GM06990 (cell line): ENCODE measurements at regions not wholly inside any gene's neighbourhood (a gene's known extent, or its start where the extent isn't known, plus 50 kb on each side); places are given as distances from the start of the nearest gene placed in this dataset.
"Not testable (repeated sequence)": the region's sequence is repeated elsewhere in the genome, so short reads cannot be mapped to it uniquely, and the experiment has no call there.

Experiments
- DNase-seq: peaks from one replicate; pipeline ENCODE4 v3.0.0-alpha.2; 2011; ENCODE audit not compliant: insufficient read length; ENCODE audit errors: extremely low read depth
- H3K27me3 ChIP-seq: replicated peaks from 2 replicates; pipeline ENCODE4 v1.6.0; 2011; ENCODE audit warnings: low read length; ENCODE audit not compliant: control insufficient read depth, insufficient read depth
- H3K36me3 ChIP-seq: 2 replicates; pipeline ENCODE4 v1.5.1; 2011; ENCODE audit warnings: low read length; ENCODE audit not compliant: control insufficient read depth, insufficient read depth
- H3K4me3 ChIP-seq: replicated peaks from 2 replicates; pipeline ENCODE4 v1.5.1; 2011; ENCODE audit warnings: low read depth, mild to moderate bottlenecking, control low read depth, low read length
- TF ChIP-seq, protein P1 (sequence below): IDR thresholded peaks from 2 replicates; pipeline ENCODE4 v1.5.1; 2011; ENCODE audit warnings: low read length, control low read depth, mild to moderate bottlenecking, inconsistent platforms; ENCODE audit not compliant: insufficient read depth, poor library complexity, severe bottlenecking

DNA sequence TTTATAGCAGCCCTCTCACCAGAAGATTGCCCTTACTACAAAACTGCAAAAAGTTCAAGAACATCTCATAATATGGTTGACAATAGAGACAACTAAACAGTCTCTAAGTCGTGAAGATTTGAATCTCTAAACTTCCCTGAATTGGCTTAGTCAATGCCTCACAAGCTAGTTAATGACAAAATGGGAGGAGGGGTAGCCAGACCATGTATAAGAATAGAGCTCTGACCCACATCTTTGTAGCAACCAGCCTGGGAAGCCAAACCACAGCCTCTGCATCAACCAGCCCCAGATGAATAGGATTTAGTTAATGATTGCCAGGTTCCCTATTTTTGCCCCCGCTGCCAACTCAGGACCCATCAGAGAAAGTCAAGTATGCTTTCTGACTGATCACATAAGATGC is 1265.9 kb upstream of the PCDH10 start:
- H3K4me3 ChIP-seq, DNase-seq, H3K27me3 ChIP-seq, H3K36me3 ChIP-seq: not testable (repeated sequence)

DNA sequence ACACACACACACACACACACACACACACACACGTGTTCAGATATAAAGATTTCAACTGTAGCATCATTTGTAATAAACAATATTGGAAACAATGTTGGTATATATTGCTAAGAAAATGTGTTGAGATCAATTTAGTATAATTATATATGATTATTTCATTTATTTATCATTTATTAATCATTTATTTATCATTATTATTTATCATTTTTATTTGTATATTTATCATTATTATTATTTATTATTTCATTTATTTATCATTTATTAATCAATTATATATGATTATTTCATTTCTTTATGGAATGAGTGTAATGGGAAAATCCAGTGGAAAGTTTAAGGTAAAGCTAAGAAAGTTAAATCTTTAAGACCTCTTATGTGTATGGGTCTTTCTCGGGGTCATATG is 1223.4 kb upstream of the PCDH10 start:
- H3K27me3 ChIP-seq, H3K4me3 ChIP-seq, H3K36me3 ChIP-seq, DNase-seq: not testable (repeated sequence)

DNA sequence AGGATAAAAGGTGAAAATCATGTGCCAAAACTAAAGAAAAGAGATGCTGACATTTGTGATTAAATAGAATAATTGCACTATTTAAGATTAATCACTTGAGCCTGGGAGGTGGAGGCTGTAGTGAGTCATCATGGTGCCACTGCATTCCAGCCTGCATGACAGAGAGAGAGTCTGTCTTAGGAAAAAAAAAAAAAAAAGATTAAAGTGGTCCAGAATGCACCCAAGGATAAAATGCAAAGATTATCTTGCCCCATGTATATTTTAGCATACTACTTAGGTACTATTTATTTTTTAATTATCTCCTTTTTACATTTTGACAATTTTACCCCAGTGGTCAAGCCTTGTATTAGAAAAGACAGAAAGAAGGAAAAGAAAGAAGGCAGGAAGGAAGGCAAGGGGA is 1181.4 kb upstream of the PCDH10 start:
- not testable (repeated sequence) for H3K4me3 ChIP-seq, DNase-seq, H3K36me3 ChIP-seq, H3K27me3 ChIP-seq

DNA sequence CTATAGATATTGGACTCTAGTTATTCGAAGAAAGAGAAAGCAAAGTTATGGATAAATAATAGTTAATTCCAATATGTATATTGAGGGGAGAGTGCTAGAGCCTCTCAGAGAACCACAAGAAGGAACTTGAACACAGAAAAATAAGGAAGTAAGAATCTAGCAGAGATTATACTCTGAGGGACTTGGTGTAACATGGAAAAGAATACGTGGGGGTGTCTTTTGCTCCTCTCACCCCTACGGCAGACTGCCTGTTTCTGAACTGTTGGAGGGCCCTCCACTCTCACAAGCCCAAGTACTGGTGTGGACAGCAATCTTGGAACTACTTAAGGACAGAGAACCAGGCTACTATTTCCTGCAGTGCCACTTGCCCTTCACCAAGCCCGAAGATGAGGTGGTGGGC is 1174.4 kb upstream of the PCDH10 start:
- TF ChIP-seq, protein P1, sequence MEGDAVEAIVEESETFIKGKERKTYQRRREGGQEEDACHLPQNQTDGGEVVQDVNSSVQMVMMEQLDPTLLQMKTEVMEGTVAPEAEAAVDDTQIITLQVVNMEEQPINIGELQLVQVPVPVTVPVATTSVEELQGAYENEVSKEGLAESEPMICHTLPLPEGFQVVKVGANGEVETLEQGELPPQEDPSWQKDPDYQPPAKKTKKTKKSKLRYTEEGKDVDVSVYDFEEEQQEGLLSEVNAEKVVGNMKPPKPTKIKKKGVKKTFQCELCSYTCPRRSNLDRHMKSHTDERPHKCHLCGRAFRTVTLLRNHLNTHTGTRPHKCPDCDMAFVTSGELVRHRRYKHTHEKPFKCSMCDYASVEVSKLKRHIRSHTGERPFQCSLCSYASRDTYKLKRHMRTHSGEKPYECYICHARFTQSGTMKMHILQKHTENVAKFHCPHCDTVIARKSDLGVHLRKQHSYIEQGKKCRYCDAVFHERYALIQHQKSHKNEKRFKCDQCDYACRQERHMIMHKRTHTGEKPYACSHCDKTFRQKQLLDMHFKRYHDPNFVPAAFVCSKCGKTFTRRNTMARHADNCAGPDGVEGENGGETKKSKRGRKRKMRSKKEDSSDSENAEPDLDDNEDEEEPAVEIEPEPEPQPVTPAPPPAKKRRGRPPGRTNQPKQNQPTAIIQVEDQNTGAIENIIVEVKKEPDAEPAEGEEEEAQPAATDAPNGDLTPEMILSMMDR, result no peak
- no peaks in the 10 kb centered on the region for H3K27me3 ChIP-seq
- DNase-seq, result no peak
- H3K36me3 ChIP-seq, result no peaks in the 10 kb centered on the region
- H3K4me3 ChIP-seq, result no peak overlapping the region

DNA sequence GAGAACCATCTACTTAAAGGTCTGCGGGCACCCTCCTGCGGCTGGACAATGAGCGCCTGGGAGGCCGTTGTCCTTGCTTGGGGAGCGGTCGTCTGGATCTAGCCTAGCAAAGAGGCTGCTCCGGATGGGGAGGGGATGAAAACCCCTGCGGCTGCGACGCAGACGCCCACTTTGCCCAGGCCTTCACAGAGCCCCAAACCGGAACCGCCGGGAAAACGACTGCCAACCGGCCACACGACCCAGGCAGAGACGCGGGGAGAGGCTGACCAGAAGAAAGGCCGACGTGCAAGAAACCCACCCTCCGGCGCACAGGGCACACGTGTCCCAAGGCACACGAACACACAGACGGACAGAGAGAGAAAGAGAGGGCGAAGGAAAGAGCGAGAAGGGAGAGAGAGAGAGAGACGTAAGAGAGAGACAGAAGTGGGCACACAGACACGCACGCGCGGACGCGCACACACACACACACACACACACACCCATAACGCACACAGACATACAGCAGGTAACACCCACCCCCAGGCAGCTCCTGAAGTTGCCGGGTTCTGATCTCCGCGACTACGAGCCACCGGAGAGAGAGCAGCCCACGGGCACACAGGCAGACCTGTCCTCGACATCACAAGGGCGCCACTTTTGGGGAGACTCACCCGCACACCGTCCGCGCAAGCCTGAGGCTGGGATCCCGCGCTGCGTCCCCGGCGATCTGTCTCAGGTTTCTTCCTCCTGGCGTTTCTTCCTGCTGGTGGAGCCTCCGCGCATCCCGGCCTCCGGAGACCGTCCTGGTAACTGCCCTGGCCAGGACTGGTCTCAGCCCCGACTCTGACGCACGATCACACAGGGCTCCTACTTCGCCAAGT is 1173.6 kb upstream of the PCDH10 start:
- not testable (repeated sequence) for DNase-seq, H3K36me3 ChIP-seq, H3K27me3 ChIP-seq, H3K4me3 ChIP-seq

DNA sequence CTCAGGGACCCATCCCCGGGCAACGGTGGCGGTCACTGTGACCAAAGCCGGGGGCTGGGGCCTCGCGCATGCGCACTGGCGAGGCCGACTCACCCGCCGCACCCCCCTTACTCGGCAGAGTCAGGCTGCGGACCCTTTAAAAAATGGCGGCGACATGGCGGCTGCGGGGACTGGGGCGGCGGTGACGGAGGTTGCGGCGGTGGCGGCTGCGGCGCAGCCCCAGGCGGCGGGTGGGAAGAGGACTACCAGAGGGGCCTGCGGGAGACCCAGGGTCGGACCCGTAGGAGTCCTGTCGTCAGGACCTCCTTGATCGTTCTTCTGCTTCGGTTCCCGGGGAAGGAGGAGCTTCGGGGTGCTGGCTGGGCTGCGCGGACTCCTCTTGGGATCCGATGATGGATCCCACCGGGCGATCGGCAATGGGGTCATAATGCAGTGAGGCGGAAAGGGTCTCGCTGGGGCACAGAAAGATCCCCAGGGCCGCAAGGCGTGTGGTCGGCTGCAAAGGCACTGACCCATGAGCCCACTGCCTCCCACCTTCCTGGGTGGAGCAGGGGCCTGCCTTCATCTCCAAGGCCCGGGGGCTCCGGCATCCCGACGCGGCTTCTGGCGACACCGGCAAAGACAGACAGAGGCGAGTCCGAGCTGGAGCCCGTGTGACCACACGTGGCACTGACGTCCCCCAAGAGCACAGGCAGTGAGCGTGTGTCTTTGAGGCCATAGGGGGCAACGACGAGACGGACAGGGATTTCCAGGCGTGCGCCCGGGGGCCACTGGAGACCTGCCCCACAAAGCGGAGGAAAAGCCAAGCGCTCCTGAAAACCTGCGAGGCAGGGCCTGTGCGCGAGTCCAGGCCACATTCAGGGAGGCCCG is 1172.7 kb upstream of the PCDH10 start:
- not testable (repeated sequence) for H3K27me3 ChIP-seq, DNase-seq, H3K4me3 ChIP-seq, H3K36me3 ChIP-seq

DNA sequence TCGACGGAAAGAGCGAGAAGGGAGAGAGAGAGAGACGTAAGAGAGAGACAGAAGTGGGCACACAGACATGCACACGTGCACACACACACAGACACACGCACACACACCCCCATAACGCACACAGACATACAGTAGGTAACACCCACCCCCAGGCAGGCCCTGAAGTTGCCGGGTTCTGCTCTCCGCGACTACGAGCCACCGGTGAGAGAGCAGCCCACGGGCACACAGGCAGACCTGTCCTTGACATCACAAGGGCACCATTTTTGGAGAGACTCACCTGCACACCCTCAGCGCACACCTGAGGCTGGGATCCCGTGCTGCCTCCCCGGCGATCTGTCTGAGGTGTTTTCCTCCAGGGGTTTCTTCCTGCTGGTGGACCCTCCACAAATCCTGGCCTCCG is 1171.0 kb upstream of the PCDH10 start:
- Histone ChIP-seq H3K36me3 (no peaks in the 10 kb centered on the region), H3K4me3 (no peak overlapping the region), H3K27me3 (no peaks in the 10 kb centered on the region)
- TF ChIP-seq, protein P1, result no peak
- no peak for DNase-seq

DNA sequence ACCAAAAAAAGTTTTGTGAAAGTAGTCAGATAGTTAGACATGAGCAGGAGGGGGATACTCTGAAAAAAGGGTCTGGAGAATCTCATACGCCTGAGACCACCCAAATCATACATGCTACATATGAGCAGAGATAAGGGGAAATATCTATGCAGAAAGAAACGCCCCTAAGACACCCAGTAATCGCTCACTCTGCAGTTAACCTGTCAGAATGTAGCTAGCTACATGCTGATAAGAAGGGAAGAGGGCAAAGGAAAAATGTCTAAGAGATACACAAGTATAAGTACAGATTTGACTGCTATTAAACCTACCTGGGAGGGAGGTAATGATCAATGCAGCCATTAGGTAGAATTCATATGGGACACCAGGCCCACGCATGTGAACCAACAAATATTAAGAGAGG is 1159.5 kb upstream of the PCDH10 start:
- TF ChIP-seq, protein P1, result no peak
- no peak for DNase-seq
- no peaks in the 10 kb centered on the region for H3K36me3 ChIP-seq
- H3K27me3 ChIP-seq, result no peaks in the 10 kb centered on the region
- no peak overlapping the region for H3K4me3 ChIP-seq
